OCI-LY7 (cell line): ENCODE measurements at regions not wholly inside any gene's neighbourhood (a gene's known extent, or its start where the extent isn't known, plus 50 kb on each side); places are given as distances from the start of the nearest gene placed in this dataset.

ENCODE experiments used
- BruUV-seq: library from RNA; stranded (reverse); fragments of 400-500 nt; replicated peaks from 2 replicates; lab custom pipeline; 2021; lab: Mats Ljungman, UMichigan
- CTCF ChIA-PET: fragments of 300-600 bp; sonication (Branson Sonifier 250); formaldehyde crosslinking; loops from one replicate; lab custom pipeline; 2022; ENCODE audit warnings: antibody characterized with exemption; ENCODE audit not compliant: unreplicated experiment; lab: Charles Lee
- POLR2A ChIA-PET: fragments of 300-600 bp; sonication (Branson Sonifier 250); formaldehyde crosslinking; loops from one replicate; lab custom pipeline; 2022; ENCODE audit warnings: antibody characterized with exemption; lab: Charles Lee
- DNase-seq: peaks from one replicate; pipeline ENCODE4 v3.0.0-alpha.2; 2015; ENCODE audit warnings: low spot score
- H2AFZ ChIP-seq: fragments of 200-600 bp; sonication (generic), shearing (Covaris generic); 2 replicates; pipeline ENCODE4 v1.6.1; 2014; ENCODE audit warnings: mild to moderate bottlenecking, antibody characterized with exemption, low read length, moderate library complexity
- H3K27ac ChIP-seq: fragments of 200-600 bp; sonication (generic); 2 replicates; pipeline ENCODE4 v1.5.1; 2014; ENCODE audit warnings: mixed run types, low read depth, mild to moderate bottlenecking, moderate library complexity, low read length, inconsistent platforms; ENCODE audit not compliant: poor library complexity, severe bottlenecking
- H3K36me3 ChIP-seq: fragments of 200-600 bp; sonication (generic); 2 replicates; pipeline ENCODE4 v1.6.1; 2014; ENCODE audit warnings: mild to moderate bottlenecking, antibody characterized with exemption, low read length, moderate library complexity, mixed read lengths; ENCODE audit not compliant: insufficient read depth
- H3K4me1 ChIP-seq: fragments of 200-600 bp; sonication (generic); 2 replicates; pipeline ENCODE4 v1.5.1; 2014; ENCODE audit warnings: mild to moderate bottlenecking, low read length; ENCODE audit not compliant: insufficient read depth, poor library complexity, severe bottlenecking
- H3K4me2 ChIP-seq: fragments of 200-600 bp; sonication (generic); 2 replicates; pipeline ENCODE4 v1.6.1; 2014; ENCODE audit warnings: mild to moderate bottlenecking, low read length
- H3K4me3 ChIP-seq: fragments of 200-600 bp; sonication (generic); 2 replicates; pipeline ENCODE4 v1.5.1; 2014; ENCODE audit warnings: mild to moderate bottlenecking, low read depth, low read length; ENCODE audit not compliant: poor library complexity, severe bottlenecking
- H3K79me2 ChIP-seq: fragments of 200-600 bp; sonication (generic); 2 replicates; pipeline ENCODE4 v1.6.1; 2016; ENCODE audit warnings: low read depth, mild to moderate bottlenecking, low read length, moderate library complexity, mixed read lengths; ENCODE audit not compliant: insufficient read depth
- H3K9me2 ChIP-seq: fragments of 200-600 bp; sonication (generic); 2 replicates; pipeline ENCODE4 v1.6.1; 2016; ENCODE audit warnings: mild to moderate bottlenecking, low read length, mixed read lengths; ENCODE audit not compliant: insufficient read depth
- H3K9me3 ChIP-seq: fragments of 200-600 bp; sonication (generic); 2 replicates; pipeline ENCODE4 v1.6.1; 2014; ENCODE audit warnings: mild to moderate bottlenecking, mixed run types, low read length, mixed read lengths
- H4K20me1 ChIP-seq: fragments of 200-600 bp; sonication (generic); 2 replicates; pipeline ENCODE4 v1.6.1; 2014; ENCODE audit warnings: mild to moderate bottlenecking, antibody characterized with exemption, low read length, moderate library complexity, mixed read lengths; ENCODE audit not compliant: insufficient read depth
- EZH2phosphoT487 ChIP-seq: fragments of 200-600 bp; sonication (generic); IDR thresholded peaks from 2 replicates; pipeline ENCODE4 v1.6.1; 2018; ENCODE audit warnings: low read depth, borderline replicate concordance, mild to moderate bottlenecking, mixed run types, antibody characterized with exemption, low read length, moderate library complexity, mixed read lengths
- intact Hi-C: fragments of 100-400 bp; cut with micrococcal nuclease; formaldehyde crosslinking; loops from one replicate; pipeline ENCODE4 v1.10.0; 2022; ENCODE audit not compliant: unreplicated experiment
- TF ChIP-seq, protein P1 (sequence below): fragments of 200-600 bp; sonication (generic); conservative IDR thresholded peaks from 2 replicates; pipeline ENCODE4 v1.5.1; 2014; ENCODE audit warnings: mild to moderate bottlenecking, antibody characterized with exemption, low read length, moderate library complexity, mixed read lengths

DNA sequence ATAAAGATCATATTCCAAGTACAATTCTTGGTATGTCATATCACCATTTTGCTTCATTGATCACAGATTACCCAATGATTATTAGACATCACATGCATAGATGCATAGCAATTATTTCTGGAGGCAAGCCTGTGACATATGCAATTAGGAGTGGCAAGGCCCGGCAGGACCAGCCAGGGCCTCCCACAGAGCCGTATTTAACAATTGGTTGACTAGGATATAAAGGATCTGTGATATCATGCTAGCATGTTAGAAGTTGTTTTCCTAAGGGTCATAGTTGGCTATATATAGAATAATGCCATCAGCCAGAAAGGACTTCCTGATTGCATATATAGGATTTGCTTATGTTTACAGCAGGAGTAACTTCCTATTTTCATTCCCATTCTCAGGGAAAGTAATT, 103.5 kb upstream of the OTUD4 start:
- no peak overlapping the region for H3K27ac ChIP-seq
- ChIA-PET CTCF (no interaction called here), POLR2A (interaction anchor here (0.5 kb wide), 1 partner anchor 103 kb away, joined by 3 read pairs; no protein-coding TSS in a partner anchor)
- no peaks in the 10 kb centered on the region for H3K9me2 ChIP-seq
- H3K4me2 ChIP-seq: no peak overlapping the region
- DNase-seq: no peak
- TF ChIP-seq, protein P1, sequence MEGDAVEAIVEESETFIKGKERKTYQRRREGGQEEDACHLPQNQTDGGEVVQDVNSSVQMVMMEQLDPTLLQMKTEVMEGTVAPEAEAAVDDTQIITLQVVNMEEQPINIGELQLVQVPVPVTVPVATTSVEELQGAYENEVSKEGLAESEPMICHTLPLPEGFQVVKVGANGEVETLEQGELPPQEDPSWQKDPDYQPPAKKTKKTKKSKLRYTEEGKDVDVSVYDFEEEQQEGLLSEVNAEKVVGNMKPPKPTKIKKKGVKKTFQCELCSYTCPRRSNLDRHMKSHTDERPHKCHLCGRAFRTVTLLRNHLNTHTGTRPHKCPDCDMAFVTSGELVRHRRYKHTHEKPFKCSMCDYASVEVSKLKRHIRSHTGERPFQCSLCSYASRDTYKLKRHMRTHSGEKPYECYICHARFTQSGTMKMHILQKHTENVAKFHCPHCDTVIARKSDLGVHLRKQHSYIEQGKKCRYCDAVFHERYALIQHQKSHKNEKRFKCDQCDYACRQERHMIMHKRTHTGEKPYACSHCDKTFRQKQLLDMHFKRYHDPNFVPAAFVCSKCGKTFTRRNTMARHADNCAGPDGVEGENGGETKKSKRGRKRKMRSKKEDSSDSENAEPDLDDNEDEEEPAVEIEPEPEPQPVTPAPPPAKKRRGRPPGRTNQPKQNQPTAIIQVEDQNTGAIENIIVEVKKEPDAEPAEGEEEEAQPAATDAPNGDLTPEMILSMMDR: no peak
- TF ChIP-seq EZH2phosphoT487: no peak
- H3K9me3 ChIP-seq: no peaks in the 10 kb centered on the region
- H3K36me3 ChIP-seq: no peaks in the 10 kb centered on the region
- H3K4me3 ChIP-seq: no peak overlapping the region
- no peaks in the 10 kb centered on the region for H4K20me1 ChIP-seq
- H3K4me1 ChIP-seq: no peaks in the 10 kb centered on the region
- no peaks in the 10 kb centered on the region for H3K79me2 ChIP-seq
- intact Hi-C loops: no loop called here
- BruUV-seq: no TSS peak
- no peak overlapping the region for H2AFZ ChIP-seq

DNA sequence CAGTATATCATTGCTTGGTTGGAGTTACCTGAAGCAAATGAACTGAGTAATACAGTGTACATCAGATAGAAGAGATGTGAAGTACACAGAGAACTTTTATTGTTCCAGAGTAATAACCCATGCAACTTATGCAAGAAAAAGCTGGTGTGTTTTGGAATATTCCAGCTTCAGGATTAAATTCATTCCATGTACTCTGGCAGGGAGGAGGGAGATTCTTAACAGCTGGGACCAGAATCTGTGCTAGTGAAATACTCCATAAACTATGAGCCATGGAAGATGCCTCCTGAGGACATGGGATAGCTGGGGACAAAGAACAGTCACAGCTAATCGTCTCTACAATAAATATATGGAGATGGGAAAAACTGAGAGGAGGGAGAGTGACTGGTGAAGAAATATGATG, 101.6 kb upstream of the OTUD4 start:
- DNase-seq: no peak
- no peak for TF ChIP-seq EZH2phosphoT487
- TF ChIP-seq, protein P1: no peak
- Histone ChIP-seq H3K36me3 (no peaks in the 10 kb centered on the region), H3K4me3 (no peak overlapping the region), H4K20me1 (no peaks in the 10 kb centered on the region), H3K9me2 (no peaks in the 10 kb centered on the region), H3K9me3 (no peaks in the 10 kb centered on the region), H2AFZ (no peak overlapping the region), H3K79me2 (no peaks in the 10 kb centered on the region), H3K27ac (no peak overlapping the region), H3K4me1 (no peaks in the 10 kb centered on the region), H3K4me2 (no peak overlapping the region)
- intact Hi-C loops: no loop called here
- CTCF ChIA-PET: no interaction called here
- no TSS peak for BruUV-seq
- POLR2A ChIA-PET: no interaction called here

DNA sequence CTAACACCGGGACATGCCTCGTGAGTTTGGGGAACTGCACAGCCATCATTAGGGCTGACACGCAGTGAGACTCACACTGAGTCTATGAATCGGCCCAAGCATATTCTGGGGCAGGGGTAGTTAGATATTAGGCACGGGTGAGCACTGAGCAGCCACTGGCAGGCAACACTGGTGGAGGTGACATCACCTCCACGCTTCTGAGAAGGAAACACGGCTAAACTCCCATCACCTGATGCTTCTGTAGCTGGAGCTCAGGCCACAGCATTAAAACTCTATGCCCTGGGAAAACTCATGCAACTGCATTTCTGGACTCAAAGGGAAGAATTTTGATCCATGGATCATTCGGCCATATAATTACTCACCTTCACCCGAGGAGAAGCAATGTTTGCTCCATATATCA, 100.8 kb upstream of the OTUD4 start:
- H3K4me2 ChIP-seq: no peak overlapping the region
- no peaks in the 10 kb centered on the region for H3K9me3 ChIP-seq
- no peaks in the 10 kb centered on the region for H3K9me2 ChIP-seq
- DNase-seq: no peak
- no peak overlapping the region for H3K4me3 ChIP-seq
- no peak overlapping the region for H3K27ac ChIP-seq
- intact Hi-C loops: no loop called here
- BruUV-seq: no TSS peak
- H3K79me2 ChIP-seq: no peaks in the 10 kb centered on the region
- no peaks in the 10 kb centered on the region for H4K20me1 ChIP-seq
- ChIA-PET POLR2A (interaction anchor here (1.4 kb wide), 1 partner anchor 8 kb away, joined by 4 read pairs; no protein-coding TSS in a partner anchor), CTCF (no interaction called here)
- H3K36me3 ChIP-seq: no peaks in the 10 kb centered on the region
- H3K4me1 ChIP-seq: no peaks in the 10 kb centered on the region
- TF ChIP-seq EZH2phosphoT487: no peak
- TF ChIP-seq, protein P1: no peak
- H2AFZ ChIP-seq: no peak overlapping the region
